ENCODE measurements at regions not wholly inside any gene's neighbourhood (a gene's known extent, or its start where the extent isn't known, plus 50 kb on each side); places are given as distances from the start of the nearest gene placed in this dataset.

- WGBS, 2 experiments (ENCODE audit: insufficient coverage in 1 of 2, insufficient read length in 1 of 2): 100% methylated on average over 1 of the region's 1 CpG; no CpG with 5 or more reads in 1 of the 2 experiments
These were observed 536.2 kb upstream of the ZFHX3 start for GRCh38 chr16:73584157-73584556.

DNA sequence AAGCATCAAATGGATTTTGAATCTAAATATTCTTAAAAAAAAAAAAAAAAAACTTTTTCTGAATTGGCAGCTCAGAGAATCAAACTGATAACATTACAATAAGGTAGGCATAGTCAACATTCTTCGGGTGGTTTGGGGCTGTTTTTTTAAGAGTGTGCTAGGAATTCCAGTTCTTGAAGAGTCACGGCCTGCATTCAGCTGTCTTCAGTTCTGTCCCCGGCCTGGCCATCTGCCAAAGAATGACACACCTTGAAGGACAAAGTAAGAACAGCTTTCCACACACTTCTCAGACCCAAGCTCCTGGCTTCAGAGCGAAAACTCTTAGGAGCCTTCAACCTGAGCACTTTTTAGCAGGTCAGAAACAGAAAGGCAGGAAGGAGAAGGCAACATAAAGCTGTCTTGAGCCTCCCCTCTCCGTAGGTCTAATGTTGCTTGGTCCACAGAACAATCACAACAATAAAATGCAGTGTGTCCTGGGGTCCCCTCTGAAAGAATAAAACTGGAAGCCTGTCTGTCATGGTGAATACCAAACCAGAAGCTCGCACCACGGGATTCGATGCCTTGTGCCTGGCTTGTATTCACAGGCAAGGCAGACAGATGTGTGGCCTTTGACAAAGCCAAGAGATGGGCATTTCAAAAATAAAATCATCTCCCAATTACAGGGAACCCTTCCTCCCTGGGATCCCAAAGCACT lies 524.4 kb upstream of the ZFHX3 start:
- no peak overlapping the region for H3K4me3 ChIP-seq (ENCODE audit: low read length)
- peaks cover 5% of the 10 kb centered on the region for H3K4me1 Mint-ChIP-seq
- H3K27ac ChIP-seq (ENCODE audit: low read depth, low read length): peak overlapping the region; percentile 92
- H3K4me1 ChIP-seq (ENCODE audit: control insufficient read depth, insufficient read depth, low read length): no peaks in the 10 kb centered on the region
- WGBS, 2 experiments (ENCODE audit: insufficient coverage in 1 of 2, insufficient read length in 1 of 2): 55 to 74% methylated on average over 5 to 8 of the region's 8 CpGs
- no peaks in the 10 kb centered on the region for H3K36me3 ChIP-seq (ENCODE audit: control insufficient read depth, insufficient read depth, low read length)
- H3K9ac ChIP-seq (ENCODE audit: extremely low read depth, low read length, poor library complexity, severe bottlenecking): no peak overlapping the region
- H3K4me3 Mint-ChIP-seq: no peak overlapping the region
- H3K9me3 ChIP-seq (ENCODE audit: control insufficient read depth, low read length): no peaks in the 10 kb centered on the region
- TF ChIP-seq, protein P1, sequence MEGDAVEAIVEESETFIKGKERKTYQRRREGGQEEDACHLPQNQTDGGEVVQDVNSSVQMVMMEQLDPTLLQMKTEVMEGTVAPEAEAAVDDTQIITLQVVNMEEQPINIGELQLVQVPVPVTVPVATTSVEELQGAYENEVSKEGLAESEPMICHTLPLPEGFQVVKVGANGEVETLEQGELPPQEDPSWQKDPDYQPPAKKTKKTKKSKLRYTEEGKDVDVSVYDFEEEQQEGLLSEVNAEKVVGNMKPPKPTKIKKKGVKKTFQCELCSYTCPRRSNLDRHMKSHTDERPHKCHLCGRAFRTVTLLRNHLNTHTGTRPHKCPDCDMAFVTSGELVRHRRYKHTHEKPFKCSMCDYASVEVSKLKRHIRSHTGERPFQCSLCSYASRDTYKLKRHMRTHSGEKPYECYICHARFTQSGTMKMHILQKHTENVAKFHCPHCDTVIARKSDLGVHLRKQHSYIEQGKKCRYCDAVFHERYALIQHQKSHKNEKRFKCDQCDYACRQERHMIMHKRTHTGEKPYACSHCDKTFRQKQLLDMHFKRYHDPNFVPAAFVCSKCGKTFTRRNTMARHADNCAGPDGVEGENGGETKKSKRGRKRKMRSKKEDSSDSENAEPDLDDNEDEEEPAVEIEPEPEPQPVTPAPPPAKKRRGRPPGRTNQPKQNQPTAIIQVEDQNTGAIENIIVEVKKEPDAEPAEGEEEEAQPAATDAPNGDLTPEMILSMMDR (conservative IDR thresholded peaks at IDR 0.05): no peak
- peak; percentile 50 for DNase-seq
- no peaks in the 10 kb centered on the region for H3K9me3 Mint-ChIP-seq
- H3K27me3 ChIP-seq (ENCODE audit: control insufficient read depth, insufficient read depth, low read length, poor library complexity, severe bottlenecking): no peaks in the 10 kb centered on the region
- no peaks in the 10 kb centered on the region for H3K27me3 Mint-ChIP-seq (ENCODE audit: insufficient read depth)
- no peak overlapping the region for H3K27ac Mint-ChIP-seq
- no peaks in the 10 kb centered on the region for H3K36me3 Mint-ChIP-seq (ENCODE audit: low read depth)

More at GRCh38 chr16:73584157-73584556, 536.2 kb upstream of the ZFHX3 start:
- no peaks in the 10 kb centered on the region for H3K36me3 Mint-ChIP-seq (ENCODE audit: low read depth)
- no peaks in the 10 kb centered on the region for H3K4me1 Mint-ChIP-seq
- H3K9me3 Mint-ChIP-seq: peaks cover 31% of the 10 kb centered on the region
- H3K4me3 ChIP-seq (ENCODE audit: low read length): no peak overlapping the region
- TF ChIP-seq, protein P1 (conservative IDR thresholded peaks at IDR 0.05): no peak
- H3K4me1 ChIP-seq (ENCODE audit: control insufficient read depth, insufficient read depth, low read length): no peaks in the 10 kb centered on the region
- no peak overlapping the region for H3K27ac ChIP-seq (ENCODE audit: low read depth, low read length)
- H3K27ac Mint-ChIP-seq: no peak overlapping the region
- no peaks in the 10 kb centered on the region for H3K36me3 ChIP-seq (ENCODE audit: control insufficient read depth, insufficient read depth, low read length)
- no peak overlapping the region for H3K9ac ChIP-seq (ENCODE audit: extremely low read depth, low read length, poor library complexity, severe bottlenecking)
- no peaks in the 10 kb centered on the region for H3K27me3 Mint-ChIP-seq (ENCODE audit: insufficient read depth)
- no peaks in the 10 kb centered on the region for H3K27me3 ChIP-seq (ENCODE audit: control insufficient read depth, insufficient read depth, low read length, poor library complexity, severe bottlenecking)
- no peak for DNase-seq
- peaks cover 19% of the 10 kb centered on the region for H3K9me3 ChIP-seq (ENCODE audit: control insufficient read depth, low read length)
- no peak overlapping the region for H3K4me3 Mint-ChIP-seq

- no peak for DNase-seq
- 87 to 88% methylated on average over 4 to 8 of the region's 9 CpGs for WGBS, 2 experiments (ENCODE audit: insufficient coverage in 1 of 2, insufficient read length in 1 of 2)
- Mint-ChIP-seq H3K27me3 (ENCODE audit: insufficient read depth) (no peaks in the 10 kb centered on the region), H3K27ac (no peak overlapping the region), H3K4me1 (peaks cover 5% of the 10 kb centered on the region), H3K36me3 (ENCODE audit: low read depth) (no peaks in the 10 kb centered on the region), H3K9me3 (no peaks in the 10 kb centered on the region), H3K4me3 (no peak overlapping the region)
- H3K27me3 ChIP-seq (ENCODE audit: control insufficient read depth, insufficient read depth, low read length, poor library complexity, severe bottlenecking): no peaks in the 10 kb centered on the region
- H3K9me3 ChIP-seq (ENCODE audit: control insufficient read depth, low read length): no peaks in the 10 kb centered on the region
- no peak overlapping the region for H3K4me3 ChIP-seq (ENCODE audit: low read length)
- no peak overlapping the region for H3K27ac ChIP-seq (ENCODE audit: low read depth, low read length)
- no peaks in the 10 kb centered on the region for H3K4me1 ChIP-seq (ENCODE audit: control insufficient read depth, insufficient read depth, low read length)
- no peak overlapping the region for H3K9ac ChIP-seq (ENCODE audit: extremely low read depth, low read length, poor library complexity, severe bottlenecking)
- no peaks in the 10 kb centered on the region for H3K36me3 ChIP-seq (ENCODE audit: control insufficient read depth, insufficient read depth, low read length)
- TF ChIP-seq, protein P1 (conservative IDR thresholded peaks at IDR 0.05): no peak
These were observed 521.5 kb upstream of the ZFHX3 start for GRCh38 chr16:73569266-73569980.

Data from endodermal cell (in vitro differentiated cells).